ENCODE measurements at regions not wholly inside any gene's neighbourhood (a gene's known extent, or its start where the extent isn't known, plus 50 kb on each side); places are given as distances from the start of the nearest gene placed in this dataset.

GRCh38 chr7:155899596-155899995, 87.3 kb upstream of the SHH start:
- TF ChIP-seq CTCF (IDR thresholded peaks at IDR 0.05; ENCODE audit: insufficient read depth, low read length, poor library complexity, severe bottlenecking) (no peak), EZH2phosphoT487 (conservative IDR thresholded peaks at IDR 0.05; ENCODE audit: low read length) (no peak)
